Caco-2 (cell line): ENCODE measurements at regions not wholly inside any gene's neighbourhood (a gene's known extent, or its start where the extent isn't known, plus 50 kb on each side); places are given as distances from the start of the nearest gene placed in this dataset.

Experiments
- BruUV-seq: library from RNA; stranded (reverse); fragments of 400-500 nt; replicated peaks from 2 replicates; lab custom pipeline; 2021; lab: Mats Ljungman, UMichigan
- CTCF ChIA-PET: fragments of 300-600 bp; sonication (Branson Sonifier 250); formaldehyde crosslinking; loops from one replicate; lab custom pipeline; 2022; ENCODE audit warnings: antibody characterized with exemption; lab: Charles Lee
- POLR2A ChIA-PET: fragments of 300-600 bp; sonication (Branson Sonifier 250); formaldehyde crosslinking; loops from one replicate; lab custom pipeline; 2022; ENCODE audit warnings: antibody characterized with exemption; lab: Charles Lee
- DNase-seq, 2 experiments: peaks; one replicate each; pipeline versions ENCODE4 v3.0.0 to v3.0.0-alpha.2; 2020 to 2022
- H3K27me3 ChIP-seq: replicated peaks from 2 replicates; pipeline ENCODE4 v1.6.0; 2011; ENCODE audit warnings: low read length; ENCODE audit not compliant: control insufficient read depth, insufficient read depth
- H3K36me3 ChIP-seq: 2 replicates; pipeline ENCODE4 v1.5.1; 2011; ENCODE audit warnings: low read length; ENCODE audit not compliant: control insufficient read depth, insufficient read depth
- H3K4me1 ChIP-seq: fragments of 250-450 bp; sonication (Bioruptor Pico); 2 replicates; pipeline ENCODE4 v1.5.1; 2020; ENCODE audit warnings: mild to moderate bottlenecking
- H3K4me3 ChIP-seq: 2 replicates; pipeline ENCODE4 v1.5.1; 2011; ENCODE audit warnings: low read depth, mild to moderate bottlenecking, control low read depth, low read length
- H3K9me3 ChIP-seq: fragments of 250-450 bp; sonication (Bioruptor Pico); 2 replicates; pipeline ENCODE4 v1.5.1; 2020; ENCODE audit warnings: mild to moderate bottlenecking, moderate library complexity
- H3K27ac Mint-ChIP-seq: one replicate; pipeline ENCODE4 v1.8.0; 2022; ENCODE audit warnings: mixed read lengths; ENCODE audit not compliant: unreplicated experiment
- H3K27me3 Mint-ChIP-seq: one replicate; pipeline ENCODE4 v1.8.0; 2022; ENCODE audit warnings: mixed read lengths; ENCODE audit not compliant: insufficient read depth, unreplicated experiment
- H3K36me3 Mint-ChIP-seq: one replicate; pipeline ENCODE4 v1.8.0; 2022; ENCODE audit warnings: mild to moderate bottlenecking, mixed read lengths; ENCODE audit not compliant: insufficient read depth, unreplicated experiment
- H3K4me1 Mint-ChIP-seq: one replicate; pipeline ENCODE4 v1.8.0; 2022; ENCODE audit warnings: low read depth, mixed read lengths; ENCODE audit not compliant: unreplicated experiment
- H3K4me3 Mint-ChIP-seq: one replicate; pipeline ENCODE4 v1.8.0; 2022; ENCODE audit warnings: mild to moderate bottlenecking, moderate library complexity, mixed read lengths; ENCODE audit not compliant: unreplicated experiment
- H3K9me3 Mint-ChIP-seq: one replicate; pipeline ENCODE4 v1.8.0; 2022; ENCODE audit warnings: mixed read lengths; ENCODE audit not compliant: unreplicated experiment
- intact Hi-C: fragments of 100-400 bp; cut with micrococcal nuclease; formaldehyde crosslinking; loops from one replicate; pipeline ENCODE4 v1.10.0; 2022; ENCODE audit not compliant: unreplicated experiment
- TF ChIP-seq, protein P1 (sequence below), 2 experiments: fragments of 200-600 bp in 1 of 2; IDR thresholded peaks; 1 replicate in 1 of 2; 2 replicates in 1 of 2; pipeline versions ENCODE4 v1.5.1 to v1.8.0; 2011 to 2022; ENCODE audit warnings: antibody characterized with exemption in 1 of 2, control low read depth in 1 of 2, inconsistent platforms in 1 of 2, low read depth in 1 of 2, low read length in 1 of 2, mild to moderate bottlenecking in 1 of 2, moderate library complexity in 1 of 2; ENCODE audit not compliant: insufficient read depth in 1 of 2, severe bottlenecking in 1 of 2, unreplicated experiment in 1 of 2

DNA sequence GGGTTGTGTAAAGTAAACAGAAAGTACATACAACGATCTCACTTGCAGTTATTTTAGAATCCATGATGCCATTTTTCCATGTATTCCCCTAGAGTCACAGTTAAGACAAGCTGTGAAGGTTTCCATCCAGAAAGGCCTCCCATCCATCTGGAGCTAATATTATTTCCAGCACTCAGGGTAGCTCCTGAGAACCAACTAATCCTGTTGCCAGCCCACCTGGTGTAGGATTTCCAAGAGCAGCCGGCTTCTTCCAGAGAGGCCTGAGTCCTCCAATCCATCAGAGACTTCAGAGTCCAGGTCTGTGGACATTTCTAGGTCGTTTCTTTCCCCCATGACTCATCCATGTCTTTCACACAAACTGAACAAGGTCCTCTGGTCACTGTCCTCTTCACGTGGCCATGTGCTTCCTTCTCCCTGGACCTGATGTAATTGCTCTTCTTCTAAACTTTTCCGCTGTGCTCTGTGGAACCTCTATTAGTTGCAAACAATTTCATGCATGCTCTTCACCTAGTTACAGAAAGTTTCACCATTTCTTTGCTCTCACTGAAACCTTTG is 270.3 kb upstream of the TMTC4 start:
- Mint-ChIP-seq H3K27ac (no peak overlapping the region), H3K27me3 (peaks cover 37% of the 10 kb centered on the region), H3K4me1 (no peaks in the 10 kb centered on the region), H3K9me3 (peaks cover 12% of the 10 kb centered on the region), H3K4me3 (no peak overlapping the region), H3K36me3 (no peaks in the 10 kb centered on the region)
- ChIA-PET CTCF (no interaction called here), POLR2A (no interaction called here)
- Histone ChIP-seq H3K36me3 (no peaks in the 10 kb centered on the region), H3K4me3 (no peak overlapping the region), H3K27me3 (no peaks in the 10 kb centered on the region), H3K4me1 (no peaks in the 10 kb centered on the region), H3K9me3 (no peaks in the 10 kb centered on the region; the same call in 1 of the 2 replicates)
- TF ChIP-seq, protein P1, sequence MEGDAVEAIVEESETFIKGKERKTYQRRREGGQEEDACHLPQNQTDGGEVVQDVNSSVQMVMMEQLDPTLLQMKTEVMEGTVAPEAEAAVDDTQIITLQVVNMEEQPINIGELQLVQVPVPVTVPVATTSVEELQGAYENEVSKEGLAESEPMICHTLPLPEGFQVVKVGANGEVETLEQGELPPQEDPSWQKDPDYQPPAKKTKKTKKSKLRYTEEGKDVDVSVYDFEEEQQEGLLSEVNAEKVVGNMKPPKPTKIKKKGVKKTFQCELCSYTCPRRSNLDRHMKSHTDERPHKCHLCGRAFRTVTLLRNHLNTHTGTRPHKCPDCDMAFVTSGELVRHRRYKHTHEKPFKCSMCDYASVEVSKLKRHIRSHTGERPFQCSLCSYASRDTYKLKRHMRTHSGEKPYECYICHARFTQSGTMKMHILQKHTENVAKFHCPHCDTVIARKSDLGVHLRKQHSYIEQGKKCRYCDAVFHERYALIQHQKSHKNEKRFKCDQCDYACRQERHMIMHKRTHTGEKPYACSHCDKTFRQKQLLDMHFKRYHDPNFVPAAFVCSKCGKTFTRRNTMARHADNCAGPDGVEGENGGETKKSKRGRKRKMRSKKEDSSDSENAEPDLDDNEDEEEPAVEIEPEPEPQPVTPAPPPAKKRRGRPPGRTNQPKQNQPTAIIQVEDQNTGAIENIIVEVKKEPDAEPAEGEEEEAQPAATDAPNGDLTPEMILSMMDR (IDR thresholded peaks at IDR 0.05; ENCODE audit: insufficient read depth in 1 of 2, low read depth in 1 of 2, low read length in 1 of 2, severe bottlenecking in 1 of 2, unreplicated experiment in 1 of 2): no peak
- DNase-seq: no peak
- no TSS peak for BruUV-seq
- intact Hi-C loops: no loop called here

- Mint-ChIP-seq H3K27me3 (peaks cover 30% of the 10 kb centered on the region), H3K4me1 (no peaks in the 10 kb centered on the region), H3K4me3 (no peak overlapping the region), H3K27ac (no peak overlapping the region), H3K36me3 (no peaks in the 10 kb centered on the region), H3K9me3 (peaks cover 12% of the 10 kb centered on the region)
- Histone ChIP-seq H3K36me3 (no peaks in the 10 kb centered on the region), H3K27me3 (no peaks in the 10 kb centered on the region), H3K9me3 (no peaks in the 10 kb centered on the region; the same call in 1 of the 2 replicates), H3K4me3 (no peak overlapping the region), H3K4me1 (no peaks in the 10 kb centered on the region)
- intact Hi-C loops: no loop called here
- no TSS peak for BruUV-seq
- DNase-seq: no peak
- CTCF ChIA-PET: no interaction called here
- TF ChIP-seq, protein P1 (IDR thresholded peaks at IDR 0.05; ENCODE audit: insufficient read depth in 1 of 2, low read depth in 1 of 2, low read length in 1 of 2, severe bottlenecking in 1 of 2, unreplicated experiment in 1 of 2): no peak
- POLR2A ChIA-PET: no interaction called here
Measured at GRCh38 chr13:100942742-100943141, 268.1 kb upstream of the TMTC4 start.

DNA sequence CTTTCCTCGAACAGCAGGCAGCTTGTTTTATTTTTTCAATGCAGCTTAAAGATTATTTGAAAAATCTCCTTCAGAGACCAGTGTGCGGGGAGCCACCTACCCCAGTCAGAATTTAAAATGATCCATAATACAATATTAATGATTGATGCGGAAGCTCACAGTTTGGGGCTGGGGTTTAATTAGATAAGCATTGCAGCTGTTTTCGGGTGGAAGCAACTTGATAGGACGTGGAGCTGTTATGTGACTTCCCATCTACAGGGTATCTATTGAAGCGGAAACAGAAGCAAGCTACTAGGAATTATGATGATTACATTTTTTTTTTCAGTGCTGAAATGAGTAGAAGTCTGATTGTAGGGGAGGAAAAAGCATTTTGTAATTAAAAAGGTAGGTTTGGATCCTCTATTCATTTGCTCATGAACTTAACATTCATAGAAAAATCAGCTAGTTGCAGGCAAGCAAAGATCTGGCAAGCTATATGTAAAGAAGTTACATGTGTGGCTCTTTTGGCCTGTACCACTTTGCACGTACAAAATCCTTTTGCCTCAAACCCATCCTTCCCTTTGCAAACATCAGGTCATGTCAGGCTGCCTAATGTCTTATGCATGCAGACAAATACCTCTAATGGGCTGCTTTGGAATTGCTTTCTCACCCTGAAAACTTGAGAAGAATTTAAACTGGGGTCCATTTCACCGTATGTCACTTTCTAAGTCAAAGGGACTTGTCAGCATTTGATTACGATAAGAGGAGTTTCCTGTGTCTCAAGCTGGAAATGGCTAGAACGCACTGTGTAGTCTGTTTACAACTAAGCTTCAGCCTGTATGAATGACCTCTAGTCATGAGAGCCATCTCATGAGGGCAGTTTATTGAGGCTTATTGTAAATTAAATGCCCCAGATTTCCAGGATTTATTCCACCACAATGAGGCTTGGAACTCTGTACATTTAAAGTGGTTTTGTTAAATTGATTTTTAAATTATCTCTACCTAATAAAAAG is 267.1 kb upstream of the TMTC4 start:
- Histone ChIP-seq H3K27me3 (no peaks in the 10 kb centered on the region), H3K9me3 (no peaks in the 10 kb centered on the region; the same call in 1 of the 2 replicates), H3K4me3 (no peak overlapping the region), H3K4me1 (no peaks in the 10 kb centered on the region), H3K36me3 (no peaks in the 10 kb centered on the region)
- Mint-ChIP-seq H3K36me3 (no peaks in the 10 kb centered on the region), H3K4me1 (no peaks in the 10 kb centered on the region), H3K4me3 (no peak overlapping the region), H3K27me3 (peaks cover 23% of the 10 kb centered on the region), H3K27ac (no peak overlapping the region), H3K9me3 (peaks cover 12% of the 10 kb centered on the region)
- DNase-seq: no peak
- intact Hi-C loops: no loop called here
- TF ChIP-seq, protein P1 (IDR thresholded peaks at IDR 0.05; ENCODE audit: insufficient read depth in 1 of 2, low read depth in 1 of 2, low read length in 1 of 2, severe bottlenecking in 1 of 2, unreplicated experiment in 1 of 2): no peak
- ChIA-PET POLR2A (no interaction called here), CTCF (no interaction called here)
- BruUV-seq: no TSS peak
